Upper lobe of left lung (tissue), 4 donors: ENCODE measurements at regions not wholly inside any gene's neighbourhood (a gene's known extent, or its start where the extent isn't known, plus 50 kb on each side); places are given as distances from the start of the nearest gene placed in this dataset.

Experiments
- CTCF ChIP-seq, 6 experiments: fragments of 450-650 bp in 4 of 6; fragments of 200-600 bp in 2 of 6; sonication (generic) in 2 of 6; IDR thresholded peaks; one replicate each; pipeline ENCODE4 v1.5.1; 2016 to 2019; ENCODE audit warnings: antibody characterized with exemption in 6 of 6
- EP300 ChIP-seq, 4 donors: sonication (generic); formaldehyde crosslinking; IDR thresholded peaks; one replicate each; pipeline ENCODE4 v1.5.1; 2017; ENCODE audit warnings: antibody characterized with exemption in 4 of 4, control low read depth in 2 of 4

- TF ChIP-seq EP300 (IDR thresholded peaks at IDR 0.05): no peak
- no peak for TF ChIP-seq CTCF (IDR thresholded peaks at IDR 0.05)
Measured at GRCh38 chr11:37504060-37504611, 906.1 kb upstream of the RAG2 start.
